CD4-positive, alpha-beta T cell (primary cell): ENCODE measurements at regions not wholly inside any gene's neighbourhood (a gene's known extent, or its start where the extent isn't known, plus 50 kb on each side); places are given as distances from the start of the nearest gene placed in this dataset.

Source experiments
- ATAC-seq: fragments of 200-7000 bp; cut with Tn5 transposase; one replicate; pipeline ENCODE4 v1.10.0; 2022; ENCODE audit warnings: mild to moderate bottlenecking; ENCODE audit not compliant: poor library complexity
- CTCF ChIA-PET: fragments of 350-600 bp; sonication (Branson Sonifier 250); formaldehyde crosslinking; loops from one replicate; lab custom pipeline; 2021; ENCODE audit warnings: antibody characterized with exemption, inconsistent platforms; lab: Charles Lee
- POLR2A ChIA-PET: fragments of 350-600 bp; sonication (Branson Sonifier 250); formaldehyde crosslinking; loops from one replicate; lab custom pipeline; 2021; ENCODE audit warnings: antibody characterized with exemption, inconsistent platforms; lab: Charles Lee
- DNase-seq, 14 experiments: peaks; one replicate each; pipeline ENCODE4 v3.0.0-alpha.2; 2013 to 2020; ENCODE audit warnings: mixed read lengths in 2 of 14
- H3K27ac ChIP-seq, 2 donors: one replicate each; pipeline versions ENCODE4 v1.5.1 to v1.7.0; 2013; ENCODE audit warnings: low read length in 2 of 2, low read depth in 1 of 2, mild to moderate bottlenecking in 1 of 2
- H3K27me3 ChIP-seq, 2 experiments: 1 replicate in 1 of 2; 2 replicates in 1 of 2; pipeline versions ENCODE4 v1.6.1 to v1.7.0; 2013; ENCODE audit warnings: low read length in 2 of 2, control low read depth in 1 of 2, mild to moderate bottlenecking in 1 of 2, moderate library complexity in 1 of 2; ENCODE audit not compliant: insufficient read depth in 2 of 2, control insufficient read depth in 1 of 2
- H3K36me3 ChIP-seq: one replicate; pipeline ENCODE4 v1.6.1; 2013; ENCODE audit warnings: low read length, control low read depth; ENCODE audit not compliant: insufficient read depth
- H3K4me1 ChIP-seq: one replicate; pipeline ENCODE4 v1.6.1; 2013; ENCODE audit warnings: low read length, control low read depth; ENCODE audit not compliant: insufficient read depth
- H3K4me3 ChIP-seq: one replicate; pipeline ENCODE4 v1.5.1; 2013; ENCODE audit warnings: mild to moderate bottlenecking, low read length, moderate library complexity
- H3K9me3 ChIP-seq, 2 experiments: 1 replicate in 1 of 2; 2 replicates in 1 of 2; pipeline versions ENCODE4 v1.6.1 to v1.7.0; 2013; ENCODE audit warnings: low read length in 2 of 2, mild to moderate bottlenecking in 2 of 2, control low read depth in 1 of 2, moderate library complexity in 1 of 2; ENCODE audit not compliant: control insufficient read depth in 1 of 2, insufficient read depth in 1 of 2
- H3K27ac Mint-ChIP-seq: one replicate; pipeline ENCODE4 v1.8.0; 2020; ENCODE audit warnings: mixed read lengths
- H3K27me3 Mint-ChIP-seq: one replicate; pipeline ENCODE4 v1.8.0; 2021; ENCODE audit warnings: mixed read lengths
- H3K36me3 Mint-ChIP-seq: one replicate; pipeline ENCODE4 v1.8.0; 2021; ENCODE audit warnings: low read depth, mixed read lengths
- H3K4me1 Mint-ChIP-seq: one replicate; pipeline ENCODE4 v1.8.0; 2021; ENCODE audit warnings: low read depth, mixed read lengths
- H3K4me3 Mint-ChIP-seq: one replicate; pipeline ENCODE4 v1.8.0; 2020; ENCODE audit warnings: mild to moderate bottlenecking, mixed read lengths
- H3K9me3 Mint-ChIP-seq: one replicate; pipeline ENCODE4 v1.8.0; 2020; ENCODE audit warnings: mixed read lengths
- CTCF ChIP-seq: fragments of 200-600 bp; IDR thresholded peaks from one replicate; pipeline ENCODE4 v1.8.0; 2022; ENCODE audit warnings: antibody characterized with exemption, mild to moderate bottlenecking
- intact Hi-C, 2 experiments: fragments of 100-400 bp; cut with DNase I in 1 of 2; cut with micrococcal nuclease in 1 of 2; formaldehyde crosslinking; loops; one replicate each; pipeline versions ENCODE4 v1.15.1 to v1.9.0; 2023 to 2025; cut with DNase I, micrococcal nuclease

GRCh38 chr9:19732441-19732951 lies 56.3 kb downstream of the SLC24A2 start:
- POLR2A ChIA-PET: no interaction called here
- Mint-ChIP-seq H3K27ac (no peak overlapping the region), H3K4me3 (no peak overlapping the region), H3K27me3 (peaks cover 5% of the 10 kb centered on the region), H3K4me1 (no peaks in the 10 kb centered on the region), H3K36me3 (no peaks in the 10 kb centered on the region), H3K9me3 (no peaks in the 10 kb centered on the region)
- Histone ChIP-seq H3K27ac (no peak overlapping the region), H3K4me1 (no peaks in the 10 kb centered on the region), H3K9me3 (no peaks in the 10 kb centered on the region), H3K4me3 (no peak overlapping the region), H3K27me3 (peaks cover 0 to 4% of the 10 kb centered on the region in 2 experiments), H3K36me3 (no peaks in the 10 kb centered on the region)
- no peak for TF ChIP-seq CTCF
- DNase-seq: no peak
- ATAC-seq: no peak
- CTCF ChIA-PET: no interaction called here
- intact Hi-C loops: no loop called here

GRCh38 chr9:19728101-19728500 lies 60.7 kb downstream of the SLC24A2 start:
- Histone ChIP-seq H3K4me3 (no peak overlapping the region), H3K36me3 (no peaks in the 10 kb centered on the region), H3K27me3 (peaks cover 0 to 4% of the 10 kb centered on the region in 2 experiments), H3K27ac (no peak overlapping the region), H3K4me1 (no peaks in the 10 kb centered on the region), H3K9me3 (no peaks in the 10 kb centered on the region)
- Mint-ChIP-seq H3K9me3 (no peaks in the 10 kb centered on the region), H3K27ac (no peak overlapping the region), H3K36me3 (no peaks in the 10 kb centered on the region), H3K4me1 (no peaks in the 10 kb centered on the region), H3K27me3 (no peaks in the 10 kb centered on the region), H3K4me3 (no peak overlapping the region)
- TF ChIP-seq CTCF: no peak
- ChIA-PET POLR2A (interaction anchor here (0.6 kb wide), 1 partner anchor 395 kb away, joined by 3 read pairs; no protein-coding TSS in a partner anchor), CTCF (no interaction called here)
- ATAC-seq (no peak), DNase-seq (no peak)
- intact Hi-C loops: no loop called here

DNA sequence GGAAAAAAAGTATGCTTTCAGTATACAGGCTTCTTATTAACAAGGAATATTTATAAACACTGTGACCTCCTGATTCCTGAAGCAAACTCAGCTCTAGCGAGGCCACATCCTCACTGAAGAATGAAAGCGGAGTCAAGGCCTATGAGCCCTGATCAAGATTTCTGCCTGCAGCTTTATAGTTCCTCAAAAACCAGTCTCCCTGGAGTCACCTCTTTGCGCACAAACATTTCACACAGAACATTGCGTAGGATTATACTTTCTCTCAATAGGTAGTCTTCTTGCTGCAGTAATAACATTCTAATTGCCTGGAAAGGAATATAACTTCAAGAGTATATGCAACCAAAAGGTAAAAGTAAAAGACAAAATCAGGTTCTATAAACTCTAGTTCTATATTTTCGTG lies 62.9 kb downstream of the SLC24A2 start:
- POLR2A ChIA-PET: no interaction called here
- H3K27me3 Mint-ChIP-seq: no peaks in the 10 kb centered on the region
- intact Hi-C loops: no loop called here
- ATAC-seq (no peak), DNase-seq (no peak)
- no peaks in the 10 kb centered on the region for H3K36me3 ChIP-seq
- H3K36me3 Mint-ChIP-seq: no peaks in the 10 kb centered on the region
- no peak overlapping the region for H3K27ac ChIP-seq
- no peak overlapping the region for H3K4me3 Mint-ChIP-seq
- no peaks in the 10 kb centered on the region for H3K9me3 Mint-ChIP-seq
- CTCF ChIA-PET: no interaction called here
- H3K27ac Mint-ChIP-seq: no peak overlapping the region
- H3K4me3 ChIP-seq: no peak overlapping the region
- no peak for TF ChIP-seq CTCF
- H3K4me1 ChIP-seq: no peaks in the 10 kb centered on the region
- no peaks in the 10 kb centered on the region for H3K4me1 Mint-ChIP-seq
- H3K27me3 ChIP-seq: no peaks in the 10 kb centered on the region
- H3K9me3 ChIP-seq: no peaks in the 10 kb centered on the region
